ENCODE measurements at regions not wholly inside any gene's neighbourhood (a gene's known extent, or its start where the extent isn't known, plus 50 kb on each side); places are given as distances from the start of the nearest gene placed in this dataset.

DNA sequence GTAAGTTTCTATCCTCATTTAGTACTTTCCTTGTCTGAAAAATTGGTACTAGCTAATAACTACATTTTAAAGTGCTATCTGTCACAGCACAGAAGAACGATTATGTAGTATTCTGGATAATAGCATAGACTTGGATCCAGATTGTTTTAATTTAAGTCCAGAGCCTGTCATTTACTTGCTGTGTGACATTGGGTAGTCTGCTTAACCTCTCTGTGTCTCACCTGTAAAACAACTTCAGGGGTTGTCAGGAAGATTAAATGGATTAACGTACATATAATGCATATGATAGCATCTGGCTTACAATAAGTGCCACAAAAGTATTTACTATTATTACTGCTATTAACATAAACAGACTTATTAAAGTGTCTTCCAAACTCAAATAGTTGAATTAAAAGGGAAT is 1221.4 kb downstream of the GATA3 start:
- H3K36me3 ChIP-seq = no peaks in the 10 kb centered on the region
- H3K4me1 ChIP-seq = no peaks in the 10 kb centered on the region
- H3K4me3 ChIP-seq = no peak overlapping the region
- H3K9me3 ChIP-seq = no peaks in the 10 kb centered on the region
- intact Hi-C loops (cut with DNase I) = no loop called here
- no peak for DNase-seq
- H3K27me3 ChIP-seq = no peaks in the 10 kb centered on the region
- no peak overlapping the region for H3K27ac ChIP-seq
- TF ChIP-seq, protein P1, sequence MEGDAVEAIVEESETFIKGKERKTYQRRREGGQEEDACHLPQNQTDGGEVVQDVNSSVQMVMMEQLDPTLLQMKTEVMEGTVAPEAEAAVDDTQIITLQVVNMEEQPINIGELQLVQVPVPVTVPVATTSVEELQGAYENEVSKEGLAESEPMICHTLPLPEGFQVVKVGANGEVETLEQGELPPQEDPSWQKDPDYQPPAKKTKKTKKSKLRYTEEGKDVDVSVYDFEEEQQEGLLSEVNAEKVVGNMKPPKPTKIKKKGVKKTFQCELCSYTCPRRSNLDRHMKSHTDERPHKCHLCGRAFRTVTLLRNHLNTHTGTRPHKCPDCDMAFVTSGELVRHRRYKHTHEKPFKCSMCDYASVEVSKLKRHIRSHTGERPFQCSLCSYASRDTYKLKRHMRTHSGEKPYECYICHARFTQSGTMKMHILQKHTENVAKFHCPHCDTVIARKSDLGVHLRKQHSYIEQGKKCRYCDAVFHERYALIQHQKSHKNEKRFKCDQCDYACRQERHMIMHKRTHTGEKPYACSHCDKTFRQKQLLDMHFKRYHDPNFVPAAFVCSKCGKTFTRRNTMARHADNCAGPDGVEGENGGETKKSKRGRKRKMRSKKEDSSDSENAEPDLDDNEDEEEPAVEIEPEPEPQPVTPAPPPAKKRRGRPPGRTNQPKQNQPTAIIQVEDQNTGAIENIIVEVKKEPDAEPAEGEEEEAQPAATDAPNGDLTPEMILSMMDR (IDR thresholded peaks at IDR 0.05) = no peak
- ATAC-seq = no peak

DNA sequence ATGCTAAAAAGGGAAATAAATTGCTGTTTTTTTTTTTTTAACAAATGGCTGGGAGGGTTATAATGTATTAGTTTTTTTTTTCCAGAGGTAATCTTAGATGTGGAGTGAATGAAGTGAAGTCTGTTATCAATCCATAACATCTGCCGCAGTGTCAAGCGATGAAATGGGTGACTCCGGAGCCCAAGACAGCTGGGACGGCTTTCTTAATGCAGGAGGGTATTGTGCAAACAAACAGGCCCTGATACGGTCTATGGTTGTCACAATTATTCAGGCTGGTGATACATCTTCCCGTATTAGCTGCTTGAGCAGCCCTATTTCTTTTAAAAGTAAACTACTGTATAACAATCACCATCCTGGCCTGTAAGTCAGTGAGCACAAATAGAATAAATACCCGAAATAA is 1231.2 kb downstream of the GATA3 start:
- intact Hi-C loops (cut with DNase I) = no loop called here
- no peak overlapping the region for H3K27ac ChIP-seq
- H3K36me3 ChIP-seq = no peaks in the 10 kb centered on the region
- no peak overlapping the region for H3K4me3 ChIP-seq
- ATAC-seq (no peak), DNase-seq (peak in 1 of 4 donors; percentile 3)
- no peaks in the 10 kb centered on the region for H3K27me3 ChIP-seq
- TF ChIP-seq, protein P1 (IDR thresholded peaks at IDR 0.05) = no peak
- H3K9me3 ChIP-seq = no peaks in the 10 kb centered on the region
- H3K4me1 ChIP-seq = no peaks in the 10 kb centered on the region

DNA sequence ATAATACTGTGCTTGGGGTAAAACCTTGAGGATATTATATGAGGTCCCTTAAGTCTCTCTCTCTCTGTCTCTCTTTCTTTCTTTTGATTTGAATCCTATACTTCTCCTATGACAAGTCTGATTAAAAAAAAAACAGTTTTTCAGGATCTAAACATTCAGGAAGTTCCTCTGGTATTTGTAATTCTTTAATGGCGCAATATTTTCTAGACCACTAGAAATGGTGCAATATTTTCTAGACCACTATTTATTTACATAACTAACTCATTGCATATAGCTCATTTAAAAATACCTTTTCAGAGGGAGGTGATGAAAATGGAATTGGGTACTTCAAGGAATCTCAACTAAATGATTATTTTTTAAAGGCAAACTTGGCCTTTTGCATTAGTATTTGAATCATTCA is 1235.3 kb downstream of the GATA3 start:
- H3K27ac ChIP-seq = no peak overlapping the region
- H3K4me3 ChIP-seq = no peak overlapping the region
- ATAC-seq (no peak), DNase-seq (no peak)
- TF ChIP-seq, protein P1 (IDR thresholded peaks at IDR 0.05) = no peak
- H3K9me3 ChIP-seq = no peaks in the 10 kb centered on the region
- H3K4me1 ChIP-seq = no peaks in the 10 kb centered on the region
- H3K27me3 ChIP-seq = no peaks in the 10 kb centered on the region
- intact Hi-C loops (cut with DNase I) = no loop called here
- no peaks in the 10 kb centered on the region for H3K36me3 ChIP-seq

DNA sequence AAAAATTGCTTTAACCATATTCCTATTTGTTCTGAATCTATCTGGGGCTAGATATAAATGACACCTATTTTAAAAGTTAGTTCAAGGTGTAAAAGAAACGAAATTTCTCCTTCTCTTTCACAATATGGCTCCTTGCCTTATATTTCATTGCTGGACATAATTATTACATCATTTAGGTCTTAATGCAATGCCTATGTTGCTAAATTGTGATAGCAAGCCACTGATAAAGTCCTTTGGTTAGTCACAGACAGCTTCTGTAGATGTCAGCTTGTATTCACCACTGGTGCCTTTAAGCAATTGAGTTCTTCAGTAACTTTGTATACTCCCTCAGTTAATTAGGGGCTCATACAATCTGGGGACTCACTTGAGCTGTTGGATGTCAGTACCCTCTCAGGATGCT is 1236.6 kb downstream of the GATA3 start:
- no peaks in the 10 kb centered on the region for H3K36me3 ChIP-seq
- DNase-seq (no peak), ATAC-seq (no peak)
- no peak overlapping the region for H3K27ac ChIP-seq
- intact Hi-C loops (cut with DNase I) = no loop called here
- H3K4me3 ChIP-seq = no peak overlapping the region
- TF ChIP-seq, protein P1 (IDR thresholded peaks at IDR 0.05) = no peak
- H3K9me3 ChIP-seq = no peaks in the 10 kb centered on the region
- no peaks in the 10 kb centered on the region for H3K27me3 ChIP-seq
- H3K4me1 ChIP-seq = no peaks in the 10 kb centered on the region

DNA sequence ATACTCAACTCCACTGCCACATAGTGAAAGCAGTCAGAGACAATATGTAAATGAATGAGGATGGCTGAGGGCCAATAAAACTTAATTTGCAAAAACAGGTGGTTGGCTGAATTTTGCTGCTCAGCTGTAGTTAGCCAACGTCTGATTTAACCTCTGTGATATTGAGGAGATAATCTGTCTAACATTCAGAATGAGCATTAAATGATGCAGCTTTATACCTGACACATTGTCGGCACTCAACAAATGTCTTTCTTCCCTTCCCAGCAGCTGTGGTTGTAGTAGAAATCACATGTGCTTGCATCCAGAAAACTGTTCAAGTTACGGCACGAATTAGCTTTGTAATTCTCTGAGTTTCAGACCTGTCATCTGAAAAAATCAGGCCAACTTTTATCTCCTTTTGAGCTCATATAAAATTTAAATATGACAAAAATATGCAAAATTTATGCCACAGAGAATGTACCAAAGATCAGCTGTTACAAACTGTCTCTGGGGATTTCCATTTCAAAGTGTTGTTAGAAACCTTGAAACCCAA is 1239.7 kb downstream of the GATA3 start:
- Histone ChIP-seq H3K4me1 (no peaks in the 10 kb centered on the region), H3K9me3 (no peaks in the 10 kb centered on the region), H3K36me3 (no peaks in the 10 kb centered on the region), H3K27me3 (no peaks in the 10 kb centered on the region), H3K27ac (no peak overlapping the region), H3K4me3 (no peak overlapping the region)
- intact Hi-C loops (cut with DNase I) = no loop called here
- TF ChIP-seq, protein P1 (IDR thresholded peaks at IDR 0.05) = no peak
- no peak for DNase-seq
- ATAC-seq = no peak
